A549 (cell line): ENCODE measurements at regions not wholly inside any gene's neighbourhood (a gene's known extent, or its start where the extent isn't known, plus 50 kb on each side); places are given as distances from the start of the nearest gene placed in this dataset.

Experiments
- CTCF ChIP-seq: fragments of >200 bp; sonication (Bioruptor Twin); formaldehyde crosslinking; IDR thresholded peaks from 3 replicates; pipeline ENCODE4 v1.5.1; 2016
- POLR2A ChIP-seq: IDR thresholded peaks from 2 replicates; pipeline ENCODE4 v1.6.1; 2012; ENCODE audit warnings: mild to moderate bottlenecking, low read length

- TF ChIP-seq CTCF (no peak), POLR2A (no peak)
Observed at GRCh38 chr12:3436461-3437065, 54.4 kb upstream of the PRMT8 start.
